ENCODE measurements at regions not wholly inside any gene's neighbourhood (a gene's known extent, or its start where the extent isn't known, plus 50 kb on each side); places are given as distances from the start of the nearest gene placed in this dataset.
"Not testable (repeated sequence)": the region's sequence is repeated elsewhere in the genome, so short reads cannot be mapped to it uniquely, and the experiment has no call there.

DNA sequence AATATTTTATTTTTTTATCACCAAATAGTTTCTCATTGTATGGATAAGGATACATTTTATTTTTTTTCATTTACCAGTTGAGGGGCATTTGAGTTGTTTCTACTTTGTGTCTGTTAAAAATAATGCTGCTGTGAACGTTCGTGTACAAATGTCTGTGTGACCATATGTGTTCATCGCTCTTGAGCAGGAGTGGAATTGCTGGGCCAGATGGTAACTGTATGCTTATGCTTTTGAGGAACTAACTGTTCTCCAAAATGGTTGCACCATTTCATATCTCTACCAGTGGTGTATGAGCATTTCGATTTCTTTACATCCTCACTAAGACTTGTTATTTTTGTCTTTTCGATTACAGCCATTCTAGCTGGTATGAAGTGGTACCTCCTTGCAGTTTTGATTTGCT lies 212.5 kb upstream of the N4BP1 start:
- DNase-seq, result no peak

DNA sequence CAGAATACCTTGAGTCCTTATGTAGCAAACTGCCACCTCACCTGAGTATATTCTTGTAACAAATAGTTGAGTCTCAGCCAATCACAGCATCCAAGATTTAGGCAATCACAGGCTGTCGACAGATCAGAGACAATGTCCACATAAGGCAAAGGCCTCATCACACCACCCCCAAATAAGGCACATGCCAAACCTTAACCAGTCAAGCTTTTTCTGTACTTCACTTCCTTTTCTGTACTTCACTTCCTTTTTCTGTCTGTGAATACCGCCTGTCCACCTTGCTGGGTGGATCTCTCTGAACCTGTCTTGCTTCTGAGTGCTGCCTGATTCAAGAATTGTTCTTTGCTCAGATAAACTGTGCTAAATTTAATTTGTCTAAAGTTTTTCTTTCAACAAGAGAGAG lies 210.4 kb upstream of the N4BP1 start:
- DNase-seq, result no peak

DNA sequence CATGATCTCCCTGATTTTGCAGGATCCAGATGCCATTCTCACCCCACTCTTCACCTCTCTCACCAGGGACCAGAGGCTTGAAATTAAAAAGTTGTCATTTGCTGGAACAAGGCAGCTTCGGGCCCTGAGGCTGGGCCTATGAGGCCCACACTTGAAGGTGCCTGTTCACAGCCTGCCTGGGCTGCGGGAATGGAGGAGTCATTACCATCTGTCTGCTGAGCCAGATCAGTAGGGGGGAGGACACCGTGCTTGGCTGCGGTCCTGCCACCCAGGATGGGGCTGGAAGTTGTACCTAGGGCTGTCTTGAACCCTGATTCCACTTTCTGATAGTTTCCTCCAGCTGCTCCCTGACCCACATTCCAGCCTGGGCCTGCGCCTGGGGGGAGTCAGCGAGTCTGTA lies 208.3 kb upstream of the N4BP1 start:
- DNase-seq, result no peak

GRCh38 chr16:48817032-48817431 lies 207.1 kb upstream of the N4BP1 start:
- no peak for DNase-seq

GRCh38 chr16:48816393-48816792 lies 206.4 kb upstream of the N4BP1 start:
- no peak for DNase-seq

DNA sequence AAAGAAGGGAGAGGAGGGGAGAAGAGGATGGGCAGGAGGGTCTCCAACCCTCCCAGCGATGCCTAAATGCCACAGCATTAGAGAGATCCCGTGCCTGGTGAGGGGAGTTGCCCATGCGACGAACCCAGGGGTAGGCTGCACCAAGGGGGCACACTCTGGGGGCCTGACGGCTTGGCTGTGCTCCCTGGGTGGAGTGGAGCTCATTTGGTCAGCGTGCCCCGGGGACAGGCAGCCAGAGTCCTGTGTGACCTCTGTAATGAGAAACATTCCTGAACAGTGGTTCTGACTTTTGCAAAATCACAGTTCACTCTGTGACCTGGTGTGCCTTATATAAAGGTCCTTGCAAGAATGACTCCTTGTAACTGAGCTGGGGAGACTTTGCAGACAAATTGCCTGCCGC lies 205.0 kb upstream of the N4BP1 start:
- no peak for DNase-seq

- DNase-seq, result no peak
These were observed 203.5 kb upstream of the N4BP1 start for GRCh38 chr16:48813485-48813884.

DNA sequence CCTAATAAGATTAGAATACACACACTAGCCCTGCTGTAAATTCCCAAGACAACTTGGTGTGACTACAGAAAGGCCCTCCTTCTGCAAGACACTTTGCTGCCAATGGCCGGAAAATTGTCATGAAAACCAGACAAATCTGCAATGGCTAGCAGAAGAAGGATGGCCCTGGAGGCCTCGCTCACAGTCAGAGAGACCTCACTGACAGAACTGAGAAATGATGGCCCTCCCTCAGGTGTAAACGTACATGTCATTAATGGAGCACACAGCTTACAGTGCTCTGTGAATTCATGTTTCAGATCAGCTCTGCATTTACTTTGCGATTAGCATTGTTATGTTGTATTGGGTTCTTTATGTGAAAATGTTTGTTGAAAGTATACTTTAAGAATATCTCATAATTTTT lies 202.9 kb upstream of the N4BP1 start:
- no peak for DNase-seq

DNA sequence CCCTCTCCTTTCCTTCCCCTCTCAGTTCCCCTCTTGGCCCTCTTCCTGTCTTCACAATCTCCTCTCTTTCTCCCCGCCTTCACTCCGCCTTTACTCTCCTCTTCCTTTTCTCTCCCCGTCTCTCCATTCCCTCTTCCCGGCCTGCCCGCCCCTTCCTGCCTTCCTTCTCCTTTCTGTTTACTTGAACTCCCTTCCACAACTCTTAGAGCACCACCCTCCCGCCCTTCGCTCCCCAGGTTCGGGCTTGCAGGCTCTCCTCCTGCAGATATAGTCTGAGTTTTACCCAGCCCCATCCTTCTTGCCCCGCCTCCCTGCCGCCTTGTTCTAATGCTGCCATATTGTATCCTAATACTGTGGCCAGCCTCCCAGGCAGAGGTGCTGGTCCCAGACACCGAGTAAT lies 201.5 kb upstream of the N4BP1 start:
- DNase-seq, result no peak

DNA sequence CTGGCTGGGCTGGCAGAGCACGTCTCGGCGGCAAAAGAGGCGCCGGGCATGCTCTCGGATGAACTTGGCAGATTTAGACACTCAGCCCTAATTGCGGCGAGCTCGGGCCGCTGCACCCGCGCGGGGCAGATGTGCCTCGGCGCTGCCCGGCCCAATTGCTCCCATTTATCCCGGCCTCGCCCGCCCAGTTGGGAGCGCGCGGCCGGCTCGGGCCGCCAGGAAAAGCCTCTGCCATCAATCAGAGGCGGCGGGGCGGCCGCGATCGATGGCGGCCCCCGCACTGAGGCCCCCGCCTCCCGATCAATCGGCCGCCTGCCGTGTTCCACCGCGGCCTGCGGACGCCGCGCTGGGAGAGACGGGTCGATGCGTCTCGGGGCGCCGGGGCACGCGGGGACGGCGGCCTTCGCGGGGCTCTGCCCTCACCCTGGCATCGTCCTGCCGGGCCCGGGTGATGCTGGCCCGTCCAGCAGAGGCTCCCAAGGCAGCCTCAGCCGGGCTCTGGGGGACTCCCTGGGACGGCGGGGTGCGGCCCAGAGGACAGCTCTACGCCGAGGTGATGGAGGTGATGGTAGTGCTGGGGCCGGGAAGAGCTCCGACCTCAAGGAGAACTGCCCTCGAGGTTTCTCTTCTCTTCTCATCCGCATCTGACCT lies 200.9 kb upstream of the N4BP1 start:
- DNase-seq, result no peak

DNA sequence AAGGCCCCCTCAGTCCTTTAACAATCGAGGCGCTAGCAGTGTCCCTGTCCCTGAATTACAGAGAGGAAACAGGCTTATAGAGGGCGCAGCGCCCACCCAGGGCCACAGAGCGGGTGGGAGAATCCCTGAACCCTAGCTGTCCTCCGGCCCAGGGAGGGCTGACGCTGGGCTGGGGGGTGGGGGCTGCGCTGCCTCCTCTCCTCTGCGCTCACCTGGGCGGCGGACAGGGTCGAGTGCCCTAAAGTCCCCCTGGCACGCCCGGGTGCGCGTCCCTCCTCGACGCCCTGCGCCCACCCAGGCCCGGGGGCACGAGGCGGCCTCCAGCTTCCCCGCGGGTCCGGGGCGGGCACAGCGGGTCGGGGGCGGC lies 200.4 kb upstream of the N4BP1 start:
- DNase-seq, result no peak

DNA sequence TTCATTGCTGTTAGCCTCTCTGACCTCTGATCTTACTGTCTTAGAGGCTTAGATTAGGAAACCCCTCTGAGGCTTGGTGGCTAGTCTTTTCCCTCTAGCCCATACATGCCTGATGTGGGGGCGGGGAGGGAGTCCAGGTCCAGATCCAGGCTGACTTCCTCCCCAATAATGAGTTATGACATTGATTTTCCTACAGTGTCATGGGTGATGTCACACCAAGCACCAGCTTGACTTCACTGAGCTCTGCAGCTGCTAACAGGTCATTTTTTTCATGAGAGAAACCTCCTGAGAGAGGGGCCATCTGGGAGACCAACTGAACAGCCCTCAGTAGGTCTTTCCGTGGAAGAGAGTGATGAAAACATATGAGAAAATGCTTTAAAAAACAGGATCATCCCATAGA lies 180.2 kb upstream of the N4BP1 start:
- no peak for DNase-seq

DNA sequence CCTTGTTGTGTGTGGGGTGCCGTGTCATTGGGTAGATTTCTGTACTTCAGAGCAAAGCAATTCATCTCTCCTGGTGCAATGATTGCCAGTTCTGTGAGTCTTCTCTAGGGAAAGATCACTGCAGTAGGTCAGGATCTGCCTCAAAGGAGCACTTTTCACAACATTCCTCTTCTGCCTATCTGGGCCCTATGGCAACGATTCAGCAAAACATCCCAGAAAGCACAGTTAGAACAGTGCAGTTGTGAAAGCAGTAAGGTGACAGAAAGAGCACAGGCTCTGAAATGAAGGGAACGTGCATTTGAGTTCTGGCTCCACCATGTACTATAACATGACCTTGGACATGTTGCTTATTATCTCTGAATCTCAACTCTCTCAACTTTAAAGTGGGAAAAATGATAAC lies 178.5 kb upstream of the N4BP1 start:
- DNase-seq, result no peak

- no peak for DNase-seq
These were observed 135.6 kb upstream of the N4BP1 start for GRCh38 chr16:48745541-48745940.

DNA sequence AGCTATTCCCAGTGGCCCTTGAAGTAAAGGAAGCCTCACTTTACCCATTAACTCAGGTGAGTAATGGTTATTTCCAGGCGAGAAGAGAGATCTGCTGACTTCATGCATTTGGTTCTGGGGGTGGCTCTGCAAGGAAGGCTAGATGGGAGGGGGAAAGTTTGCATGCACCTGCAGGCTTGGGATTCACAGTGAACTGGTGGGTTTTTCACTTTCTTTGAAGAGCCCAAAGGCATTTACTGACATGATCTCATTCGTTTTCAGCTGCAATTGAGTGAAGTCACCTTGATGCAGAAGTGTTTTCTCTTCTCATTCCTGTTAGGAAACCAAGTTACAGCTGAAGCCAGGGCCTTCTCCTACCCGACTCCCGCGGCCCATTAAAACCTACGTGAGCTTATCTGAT lies 131.0 kb upstream of the N4BP1 start:
- DNase-seq, result no peak

- no peak for DNase-seq
These were observed 124.2 kb upstream of the N4BP1 start for GRCh38 chr16:48734220-48734619.

GRCh38 chr16:48704710-48705109 lies 94.7 kb upstream of the N4BP1 start:
- DNase-seq, result no peak

GRCh38 chr16:48687421-48688038 lies 77.5 kb upstream of the N4BP1 start:
- DNase-seq, result peak; percentile 69

GRCh38 chr16:48684148-48684547 lies 74.2 kb upstream of the N4BP1 start:
- no peak for DNase-seq

DNA sequence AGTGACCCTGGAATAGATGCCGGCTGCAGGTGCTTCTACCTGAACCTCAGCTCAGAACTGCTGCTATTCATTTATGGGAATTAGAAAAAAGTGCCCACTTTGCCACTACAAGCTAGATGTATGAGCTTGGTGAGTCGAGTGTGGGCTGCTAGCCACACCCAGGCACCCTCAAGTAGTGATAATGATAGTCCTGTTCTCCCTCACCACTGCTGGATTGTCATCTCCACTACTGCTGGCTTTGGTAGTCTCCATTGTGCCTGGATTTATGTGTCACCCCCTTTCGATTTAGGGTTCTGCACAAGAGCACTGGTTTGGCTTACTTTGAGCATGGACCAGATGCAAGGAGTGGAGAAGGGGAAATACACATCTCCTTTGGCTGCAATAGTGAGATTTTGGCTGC lies 73.0 kb upstream of the N4BP1 start:
- no peak for DNase-seq

GRCh38 chr16:48681520-48681919 lies 71.5 kb upstream of the N4BP1 start:
- DNase-seq, result no peak

DNA sequence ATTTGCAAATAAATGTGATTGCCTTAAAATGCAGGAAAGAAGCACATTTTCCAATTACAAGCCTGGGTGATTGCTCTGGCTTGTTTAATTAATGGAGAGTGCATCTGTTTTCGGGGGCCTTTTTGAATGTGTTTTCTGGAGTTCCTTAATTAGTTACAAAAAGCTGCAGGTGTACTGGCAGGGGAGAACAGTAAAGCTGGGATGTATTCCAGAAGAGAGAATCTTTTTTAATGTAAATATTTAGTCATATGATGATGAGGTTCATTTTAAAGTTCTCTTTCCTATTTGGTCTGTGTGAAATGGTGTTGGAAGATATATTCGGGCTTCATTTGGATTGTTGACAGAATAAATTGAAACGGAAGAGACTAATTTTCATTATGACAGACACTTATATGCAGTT lies 70.9 kb upstream of the N4BP1 start:
- DNase-seq, result no peak

DNA sequence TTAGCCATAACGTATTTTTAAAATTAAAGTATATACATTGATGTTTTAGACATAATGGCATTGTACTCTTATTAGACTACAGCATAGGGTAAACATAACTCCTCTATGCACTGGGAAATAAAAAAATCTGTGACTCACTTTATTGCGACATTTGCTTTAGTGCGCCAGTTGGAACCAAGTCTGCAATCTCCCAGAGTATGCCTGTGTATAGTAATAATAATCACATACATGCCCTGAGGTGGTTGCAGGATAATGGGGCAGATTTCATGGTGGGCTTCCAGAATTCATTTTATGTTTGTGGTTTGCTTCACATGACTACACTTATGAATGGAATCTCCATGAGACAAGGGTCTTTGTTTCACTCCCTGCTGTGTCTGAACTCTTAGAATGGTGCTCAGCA lies 66.9 kb upstream of the N4BP1 start:
- no peak for DNase-seq

DNA sequence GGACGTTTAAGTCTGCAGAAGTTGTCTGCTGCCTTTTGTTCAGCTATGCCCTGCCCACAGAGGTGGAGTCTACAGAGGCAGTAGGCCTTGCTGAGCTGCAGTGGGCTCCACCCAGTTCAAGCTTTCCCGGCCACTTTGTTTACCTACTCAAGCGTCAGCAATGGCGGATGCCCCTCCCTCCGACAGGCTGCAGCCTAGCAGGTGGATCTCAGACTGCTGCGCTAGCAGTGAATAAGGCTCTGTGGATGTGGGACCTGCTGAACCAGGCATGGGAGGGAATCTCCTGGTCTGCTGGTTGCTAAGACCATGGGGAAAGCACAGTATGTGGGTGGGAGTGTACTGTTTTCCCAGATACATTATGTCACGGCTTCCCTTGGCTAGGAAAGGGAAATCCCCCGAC lies 58.2 kb upstream of the N4BP1 start:
- not testable (repeated sequence) for DNase-seq

- no peak for DNase-seq
These were observed 50.0 kb upstream of the N4BP1 start for GRCh38 chr16:48659940-48660339.
